AG04449 (cell line): ENCODE measurements at regions not wholly inside any gene's neighbourhood (a gene's known extent, or its start where the extent isn't known, plus 50 kb on each side); places are given as distances from the start of the nearest gene placed in this dataset.

Experiments
- CTCF ChIA-PET: fragments of 350-600 bp; formaldehyde crosslinking; extraction: SDS; loops from one replicate; lab custom pipeline; 2021; ENCODE audit warnings: antibody characterized with exemption; lab: Yijun Ruan, JAX
- POLR2A ChIA-PET: fragments of 400-600, 350-600 bp; formaldehyde crosslinking; extraction: SDS; loops from one replicate; lab custom pipeline; 2020; ENCODE audit warnings: antibody characterized with exemption, inconsistent platforms; lab: Yijun Ruan, JAX
- DNase-seq: peaks from one replicate; pipeline ENCODE4 v3.0.0-alpha.2; 2010; ENCODE audit warnings: low read depth, low spot score
- H3K4me3 ChIP-seq: 2 replicates; pipeline ENCODE4 v1.5.1; 2011; ENCODE audit warnings: low read depth, mild to moderate bottlenecking, control low read depth, low read length
- TF ChIP-seq, protein P1 (sequence below): IDR thresholded peaks from one replicate; pipeline ENCODE4 v1.5.1; 2011; ENCODE audit warnings: mild to moderate bottlenecking, moderate library complexity, low read length, control low read depth, inconsistent platforms; ENCODE audit not compliant: insufficient read depth; ENCODE audit errors: missing control alignments

DNA sequence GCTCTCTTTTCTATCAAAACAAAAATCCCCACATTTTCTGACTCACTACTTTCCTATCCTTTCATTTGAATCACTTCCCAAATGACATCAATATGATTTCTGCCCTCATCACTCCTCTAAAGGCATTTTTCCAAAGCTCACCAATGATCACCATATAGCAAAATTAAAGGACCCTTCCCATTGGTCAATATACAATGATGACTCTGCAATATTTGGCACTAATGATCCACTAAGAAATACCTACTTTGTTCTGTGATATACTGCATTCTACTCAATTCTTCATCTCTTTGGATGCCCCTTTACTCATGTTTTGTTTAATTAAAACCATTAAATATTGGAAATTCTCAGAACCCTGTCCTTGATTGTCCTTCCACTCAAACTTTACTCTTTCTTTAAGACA is 200.3 kb upstream of the PTCHD4 start:
- no peak for DNase-seq
- no peak overlapping the region for H3K4me3 ChIP-seq
- ChIA-PET POLR2A (no interaction called here), CTCF (no interaction called here)
- TF ChIP-seq, protein P1, sequence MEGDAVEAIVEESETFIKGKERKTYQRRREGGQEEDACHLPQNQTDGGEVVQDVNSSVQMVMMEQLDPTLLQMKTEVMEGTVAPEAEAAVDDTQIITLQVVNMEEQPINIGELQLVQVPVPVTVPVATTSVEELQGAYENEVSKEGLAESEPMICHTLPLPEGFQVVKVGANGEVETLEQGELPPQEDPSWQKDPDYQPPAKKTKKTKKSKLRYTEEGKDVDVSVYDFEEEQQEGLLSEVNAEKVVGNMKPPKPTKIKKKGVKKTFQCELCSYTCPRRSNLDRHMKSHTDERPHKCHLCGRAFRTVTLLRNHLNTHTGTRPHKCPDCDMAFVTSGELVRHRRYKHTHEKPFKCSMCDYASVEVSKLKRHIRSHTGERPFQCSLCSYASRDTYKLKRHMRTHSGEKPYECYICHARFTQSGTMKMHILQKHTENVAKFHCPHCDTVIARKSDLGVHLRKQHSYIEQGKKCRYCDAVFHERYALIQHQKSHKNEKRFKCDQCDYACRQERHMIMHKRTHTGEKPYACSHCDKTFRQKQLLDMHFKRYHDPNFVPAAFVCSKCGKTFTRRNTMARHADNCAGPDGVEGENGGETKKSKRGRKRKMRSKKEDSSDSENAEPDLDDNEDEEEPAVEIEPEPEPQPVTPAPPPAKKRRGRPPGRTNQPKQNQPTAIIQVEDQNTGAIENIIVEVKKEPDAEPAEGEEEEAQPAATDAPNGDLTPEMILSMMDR = no peak

DNA sequence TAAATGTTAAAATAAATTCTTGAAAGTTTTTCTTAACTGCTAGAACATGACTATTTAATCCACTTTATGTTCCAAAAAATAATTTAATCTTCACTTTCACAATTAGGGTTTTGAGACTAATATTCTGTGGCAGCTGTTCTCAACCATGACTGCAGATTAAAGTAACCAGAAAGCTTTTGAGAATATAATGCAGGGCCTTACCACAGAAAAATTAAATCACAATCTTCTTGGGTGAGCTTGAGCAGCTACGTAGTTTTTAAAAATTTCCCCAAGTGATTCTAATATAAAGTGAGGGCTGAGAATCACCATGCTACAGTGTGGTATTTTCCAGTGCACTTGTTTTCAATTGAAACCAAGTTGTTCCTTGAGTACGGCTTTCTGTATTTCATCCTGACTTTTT is 196.6 kb upstream of the PTCHD4 start:
- POLR2A ChIA-PET = no interaction called here
- CTCF ChIA-PET = no interaction called here
- TF ChIP-seq, protein P1 = no peak
- no peak overlapping the region for H3K4me3 ChIP-seq
- no peak for DNase-seq

DNA sequence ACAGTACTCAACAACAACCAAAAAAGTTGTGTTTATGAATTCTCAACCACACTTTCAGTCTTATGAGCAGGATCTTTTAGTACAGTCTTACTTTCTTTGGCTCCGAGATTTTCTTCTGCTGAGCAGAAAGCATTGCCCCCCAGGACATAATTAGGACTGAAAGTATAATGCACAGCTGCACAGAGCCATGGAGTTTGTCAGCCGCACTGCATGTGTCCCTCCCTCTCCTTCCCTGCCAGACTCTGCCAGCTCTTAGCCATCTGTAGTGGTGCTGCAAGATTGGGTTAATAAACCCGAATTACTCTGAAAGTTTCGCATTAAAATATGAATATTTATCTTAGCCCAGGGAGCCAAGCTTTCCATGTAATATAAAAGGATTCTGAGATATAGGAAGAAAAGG is 179.6 kb upstream of the PTCHD4 start:
- ChIA-PET POLR2A (no interaction called here), CTCF (no interaction called here)
- no peak overlapping the region for H3K4me3 ChIP-seq
- no peak for DNase-seq
- TF ChIP-seq, protein P1 = no peak

DNA sequence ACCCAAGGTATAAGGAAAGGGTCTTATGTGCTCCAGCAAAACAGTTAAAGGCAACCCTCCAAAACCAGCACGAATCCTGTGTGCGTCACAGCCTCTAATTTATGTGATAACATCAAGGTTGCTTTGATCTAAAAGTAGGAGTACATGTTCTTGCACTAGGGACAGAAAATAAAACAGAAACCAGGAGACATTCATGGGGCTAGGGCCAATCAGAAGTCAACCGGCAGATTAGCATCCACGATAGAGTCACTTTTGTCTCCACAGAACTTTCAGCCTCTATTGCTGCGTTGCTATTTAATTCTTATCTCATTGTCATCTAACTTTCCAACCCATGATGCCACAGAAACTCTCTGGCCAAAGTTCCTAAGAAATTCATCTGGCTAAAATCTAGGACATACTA is 178.8 kb upstream of the PTCHD4 start:
- ChIA-PET CTCF (no interaction called here), POLR2A (no interaction called here)
- no peak overlapping the region for H3K4me3 ChIP-seq
- no peak for DNase-seq
- TF ChIP-seq, protein P1 = no peak

DNA sequence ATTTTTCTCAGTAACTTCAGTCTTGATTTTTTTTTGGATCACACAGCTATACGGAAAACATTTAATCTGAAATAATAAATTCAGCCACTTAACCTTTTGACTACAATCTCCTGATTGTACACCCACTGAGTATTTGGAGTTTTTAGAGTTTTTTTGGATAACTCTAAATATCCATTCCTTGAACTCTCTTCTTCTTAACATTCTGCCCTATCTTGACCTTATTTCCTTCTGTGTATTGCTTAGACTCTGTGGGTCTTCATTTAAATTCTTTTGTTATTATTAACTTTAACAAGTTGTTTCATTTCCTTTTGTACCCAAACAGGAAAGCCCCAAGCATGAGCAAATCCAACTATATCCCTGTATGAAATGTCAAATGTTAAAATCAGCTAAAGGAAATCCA is 170.2 kb upstream of the PTCHD4 start:
- CTCF ChIA-PET = no interaction called here
- TF ChIP-seq, protein P1 = no peak
- POLR2A ChIA-PET = no interaction called here
- no peak for DNase-seq
- H3K4me3 ChIP-seq = no peak overlapping the region

DNA sequence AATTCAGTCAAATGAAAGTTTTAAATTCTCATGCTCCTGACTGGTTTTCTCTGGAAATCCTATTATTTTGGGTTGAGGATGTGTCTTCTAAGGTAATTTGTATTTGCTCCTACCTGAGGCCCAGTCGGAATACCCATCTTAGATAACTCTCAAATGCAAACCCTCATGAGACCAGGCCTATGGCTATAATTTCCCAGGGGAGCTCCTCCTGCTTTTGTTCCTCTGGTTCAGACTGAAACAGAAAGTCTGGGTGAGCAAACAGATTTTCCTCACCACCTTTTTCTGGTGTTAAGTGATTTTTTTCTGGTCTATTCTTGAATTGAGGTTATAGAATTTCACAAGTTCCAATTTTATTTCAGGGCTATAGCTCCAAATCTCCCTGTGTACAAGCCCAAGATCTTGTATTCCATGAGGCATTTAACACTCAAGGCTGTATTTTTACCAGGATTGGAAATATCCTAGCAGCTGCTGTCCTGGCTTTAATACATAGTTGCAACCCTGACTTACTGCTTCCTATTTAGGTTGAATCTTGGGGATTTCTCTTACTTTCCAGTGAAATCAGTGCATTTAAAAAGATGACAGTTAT is 169.1 kb upstream of the PTCHD4 start:
- POLR2A ChIA-PET = no interaction called here
- DNase-seq = no peak
- CTCF ChIA-PET = no interaction called here
- TF ChIP-seq, protein P1 = no peak
- no peak overlapping the region for H3K4me3 ChIP-seq
